H1 (cell line): ENCODE measurements at regions not wholly inside any gene's neighbourhood (a gene's known extent, or its start where the extent isn't known, plus 50 kb on each side); places are given as distances from the start of the nearest gene placed in this dataset.

Experiments
- CTCF ChIA-PET: fragments of 300-600 bp; sonication (Branson Sonifier 250); formaldehyde crosslinking; loops from one replicate; lab custom pipeline; 2021; ENCODE audit not compliant: partially characterized antibody; lab: Charles Lee
- POLR2A ChIA-PET: fragments of 300-600 bp; sonication (Branson Sonifier 250); formaldehyde crosslinking; loops from one replicate; lab custom pipeline; 2021; ENCODE audit warnings: inconsistent platforms; ENCODE audit not compliant: partially characterized antibody; lab: Charles Lee
- DNase-seq, 2 experiments: peaks; one replicate each; pipeline versions ENCODE4 v3.0.0 to v3.0.0-alpha.2; 2010 to 2022; ENCODE audit warnings: low spot score in 2 of 2, low read depth in 1 of 2, mixed read lengths in 1 of 2
- FAIRE-seq: peaks from 2 replicates; lab custom pipeline; 2011; peaks lifted over from hg19 to GRCh38; lab: Jason Lieb, UNC
- H2AFZ ChIP-seq: 2 replicates; pipeline ENCODE4 v1.8.1; 2012; ENCODE audit warnings: low read length, inconsistent platforms
- H2AK5ac ChIP-seq: 2 replicates; pipeline ENCODE4 v1.6.1; 2013; ENCODE audit warnings: low read depth, low read length
- H2BK120ac ChIP-seq: replicated peaks from 2 replicates; pipeline ENCODE3; 2013; ENCODE audit warnings: low read depth, low read length, inconsistent platforms
- H2BK12ac ChIP-seq: 2 replicates; pipeline ENCODE4 v1.6.1; 2013; ENCODE audit warnings: low read depth, low read length
- H2BK15ac ChIP-seq: 2 replicates; pipeline ENCODE4 v1.6.1; 2013; ENCODE audit warnings: low read length
- H2BK20ac ChIP-seq: 2 replicates; pipeline ENCODE4 v1.6.1; 2013; ENCODE audit warnings: low read length
- H2BK5ac ChIP-seq: 2 replicates; pipeline ENCODE4 v1.6.1; 2013; ENCODE audit warnings: low read depth, low read length
- H3K14ac ChIP-seq: 2 replicates; pipeline ENCODE4 v1.6.1; 2013; ENCODE audit warnings: inconsistent platforms; ENCODE audit not compliant: insufficient read length
- H3K18ac ChIP-seq: 2 replicates; pipeline ENCODE4 v1.6.1; 2013; ENCODE audit warnings: low read length; ENCODE audit errors: extremely low read depth
- H3K23ac ChIP-seq: 2 replicates; pipeline ENCODE4 v1.6.1; 2013; ENCODE audit warnings: inconsistent platforms; ENCODE audit not compliant: insufficient read length
- H3K23me2 ChIP-seq: 2 replicates; pipeline ENCODE4 v1.6.1; 2013; ENCODE audit warnings: low read depth, low read length
- H3K27ac ChIP-seq: 2 replicates; pipeline ENCODE4 v1.6.1; 2011; ENCODE audit warnings: low read depth, low read length, inconsistent platforms
- H3K27me3 ChIP-seq, 4 experiments: replicated peaks in 1 of 4; 1 replicate in 1 of 4; 2 replicates in 3 of 4; pipeline versions ENCODE4 v1.6.1 to v1.8.1; 2011 to 2013; ENCODE audit warnings: low read length in 3 of 4, mild to moderate bottlenecking in 3 of 4, inconsistent platforms in 2 of 4, mixed read lengths in 2 of 4, moderate library complexity in 1 of 4; ENCODE audit not compliant: control insufficient read depth in 3 of 4, insufficient read depth in 3 of 4; ENCODE audit errors: extremely low read depth in 1 of 4
- H3K36me3 ChIP-seq, 4 experiments: 2 replicates each; pipeline versions ENCODE4 v1.6.1 to v1.8.1; 2011 to 2013; ENCODE audit warnings: mild to moderate bottlenecking in 4 of 4, low read length in 3 of 4, moderate library complexity in 2 of 4, control low read depth in 1 of 4, inconsistent platforms in 1 of 4; ENCODE audit not compliant: insufficient read depth in 4 of 4, control insufficient read depth in 2 of 4
- H3K4ac ChIP-seq: replicated peaks from 2 replicates; pipeline ENCODE3; 2013; ENCODE audit warnings: low read length, low read depth, mixed read lengths, inconsistent platforms; ENCODE audit not compliant: insufficient read length
- H3K4me1 ChIP-seq, 4 experiments: replicated peaks in 1 of 4; 1 replicate in 1 of 4; 2 replicates in 3 of 4; pipeline versions ENCODE4 v1.6.1 to v1.8.1; 2011 to 2013; ENCODE audit warnings: low read length in 3 of 4, inconsistent platforms in 2 of 4, mixed read lengths in 1 of 4; ENCODE audit not compliant: insufficient read depth in 4 of 4, control insufficient read depth in 3 of 4
- H3K4me2 ChIP-seq, 2 experiments: 2 replicates each; pipeline versions ENCODE4 v1.6.1 to v1.8.1; 2011 to 2013; ENCODE audit warnings: low read depth in 2 of 2, low read length in 2 of 2, control low read depth in 1 of 2, inconsistent platforms in 1 of 2, mild to moderate bottlenecking in 1 of 2; ENCODE audit not compliant: insufficient read depth in 1 of 2
- H3K4me3 ChIP-seq, 4 experiments: fragments of 200-600, 300-600 bp in 1 of 4; sonication (generic), shearing (Covaris generic), sonication (Bioruptor Twin) in 1 of 4; 2 replicates each; pipeline versions ENCODE4 v1.5.1 to v1.8.1; 2011 to 2016; ENCODE audit warnings: low read length in 4 of 4, low read depth in 3 of 4, control low read depth in 2 of 4, inconsistent platforms in 2 of 4, mild to moderate bottlenecking in 2 of 4, mixed read lengths in 1 of 4, moderate library complexity in 1 of 4; ENCODE audit not compliant: insufficient read depth in 2 of 4; ENCODE audit errors: extremely low read depth in 1 of 4
- H3K56ac ChIP-seq: replicated peaks from 2 replicates; pipeline ENCODE3; 2013; ENCODE audit warnings: low read depth, mild to moderate bottlenecking, mixed read lengths, low read length, inconsistent platforms; ENCODE audit not compliant: insufficient read length
- H3K79me1 ChIP-seq: 2 replicates; pipeline ENCODE4 v1.6.1; 2013; ENCODE audit warnings: low read depth, low read length, control low read depth
- H3K79me2 ChIP-seq, 2 experiments: 2 replicates each; pipeline versions ENCODE4 v1.6.1 to v1.8.1; 2012 to 2013; ENCODE audit warnings: low read length in 2 of 2, mild to moderate bottlenecking in 2 of 2, inconsistent platforms in 1 of 2; ENCODE audit not compliant: insufficient read depth in 2 of 2, control insufficient read depth in 1 of 2
- H3K9ac ChIP-seq, 4 experiments: replicated peaks in 1 of 4; 1 replicate in 1 of 4; 2 replicates in 3 of 4; pipeline versions ENCODE4 v1.6.1 to v1.8.1; 2011 to 2013; ENCODE audit warnings: low read depth in 3 of 4, low read length in 3 of 4, control low read depth in 2 of 4, mild to moderate bottlenecking in 2 of 4, moderate library complexity in 2 of 4, inconsistent platforms in 1 of 4; ENCODE audit errors: extremely low read depth in 1 of 4
- H3K9me3 ChIP-seq, 2 experiments: 2 replicates each; pipeline versions ENCODE4 v1.6.1 to v1.8.1; 2012 to 2013; ENCODE audit warnings: mild to moderate bottlenecking in 2 of 2, moderate library complexity in 2 of 2, control low read depth in 1 of 2, inconsistent platforms in 1 of 2, low read depth in 1 of 2, low read length in 1 of 2, mixed read lengths in 1 of 2; ENCODE audit not compliant: insufficient read depth in 2 of 2
- H4K20me1 ChIP-seq, 2 experiments: replicated peaks in 1 of 2; 2 replicates each; pipeline versions ENCODE3 to v1.8.1; 2011 to 2013; ENCODE audit warnings: inconsistent platforms in 2 of 2, low read length in 2 of 2, mild to moderate bottlenecking in 1 of 2; ENCODE audit not compliant: insufficient read depth in 2 of 2, control insufficient read depth in 1 of 2
- H4K5ac ChIP-seq: 2 replicates; pipeline ENCODE4 v1.6.1; 2013; ENCODE audit warnings: low read length, low read depth, mixed read lengths, inconsistent platforms; ENCODE audit not compliant: insufficient read length
- H4K8ac ChIP-seq: 2 replicates; pipeline ENCODE4 v1.8.0; 2013; ENCODE audit warnings: mild to moderate bottlenecking, moderate library complexity, low read length, inconsistent platforms; ENCODE audit not compliant: insufficient read depth; ENCODE audit errors: extremely low read depth
- H4K91ac ChIP-seq: replicated peaks from 2 replicates; pipeline ENCODE3; 2013; ENCODE audit warnings: low read length, mixed read lengths, inconsistent platforms; ENCODE audit not compliant: insufficient read length
- BRCA1 ChIP-seq: IDR thresholded peaks from 2 replicates; pipeline ENCODE4 v1.6.1; 2012; ENCODE audit warnings: low read depth, low read length, improper control_type of control experiment
- HDAC2 ChIP-seq, 2 experiments: fragments of 300-600 bp in 1 of 2; sonication (generic) in 1 of 2; IDR thresholded peaks; 2 replicates each; pipeline ENCODE4 v1.6.1; 2011 to 2012; ENCODE audit warnings: low read depth in 2 of 2, low read length in 2 of 2, mild to moderate bottlenecking in 2 of 2, moderate library complexity in 2 of 2, borderline replicate concordance in 1 of 2, inconsistent platforms in 1 of 2
- JUND ChIP-seq: IDR thresholded peaks from 2 replicates; pipeline ENCODE4 v1.6.1; 2011; ENCODE audit warnings: mild to moderate bottlenecking, improper control_type of control experiment, low read length
- KDM5A ChIP-seq: fragments of 200-600 bp; IDR thresholded peaks from 2 replicates; pipeline ENCODE4 v1.7.1; 2012; ENCODE audit warnings: mild to moderate bottlenecking, low read length, inconsistent platforms, mixed read lengths
- NANOG ChIP-seq: IDR thresholded peaks from 2 replicates; pipeline ENCODE4 v1.6.1; 2011; ENCODE audit warnings: low read length, low read depth, mild to moderate bottlenecking, inconsistent platforms; ENCODE audit not compliant: insufficient read depth, poor library complexity, severe bottlenecking
- NRF1 ChIP-seq: IDR thresholded peaks from 2 replicates; pipeline ENCODE4 v1.6.1; 2011; ENCODE audit warnings: mild to moderate bottlenecking, low read depth, low read length, improper control_type of control experiment
- POU5F1 ChIP-seq: IDR thresholded peaks from 2 replicates; pipeline ENCODE4 v1.6.1; 2011; ENCODE audit warnings: low read depth, mild to moderate bottlenecking, low read length, moderate library complexity
- RNF2 ChIP-seq: fragments of 200-900, 300-1000 bp; sonication (generic); IDR thresholded peaks from 2 replicates; pipeline ENCODE4 v1.7.1; 2016; ENCODE audit warnings: borderline replicate concordance, low read depth, mild to moderate bottlenecking, antibody characterized with exemption, low read length; ENCODE audit not compliant: poor library complexity, severe bottlenecking; ENCODE audit errors: missing control alignments
- SIN3A ChIP-seq, 2 experiments: IDR thresholded peaks in 1 of 2; conservative IDR thresholded peaks in 1 of 2; 2 replicates each; pipeline ENCODE4 v1.6.1; 2011 to 2012; ENCODE audit warnings: low read length in 2 of 2, improper control_type of control experiment in 1 of 2, low read depth in 1 of 2, mild to moderate bottlenecking in 1 of 2
- SIRT6 ChIP-seq: IDR thresholded peaks from one replicate; pipeline ENCODE4 v1.7.1; 2012; ENCODE audit warnings: low read length, inconsistent platforms
- SRF ChIP-seq: IDR thresholded peaks from 2 replicates; pipeline ENCODE4 v1.6.1; 2011; ENCODE audit warnings: mild to moderate bottlenecking, low read depth, low read length, moderate library complexity
- SUZ12 ChIP-seq: fragments of 200-600 bp; sonication (generic); IDR thresholded peaks from 2 replicates; pipeline ENCODE4 v1.6.1; 2012; ENCODE audit warnings: mild to moderate bottlenecking, inconsistent platforms, low read length, moderate library complexity, mixed read lengths
- TBP ChIP-seq: IDR thresholded peaks from 2 replicates; pipeline ENCODE4 v1.6.1; 2011; ENCODE audit warnings: low read depth, low read length, improper control_type of control experiment
- YY1 ChIP-seq: IDR thresholded peaks from 2 replicates; pipeline ENCODE4 v1.6.1; 2011; ENCODE audit warnings: low read depth, mild to moderate bottlenecking, low read length
- ZNF274 ChIP-seq: IDR thresholded peaks from 2 replicates; pipeline ENCODE4 v1.7.0; 2012; ENCODE audit warnings: low read length, borderline replicate concordance; ENCODE audit errors: extremely low read depth

DNA sequence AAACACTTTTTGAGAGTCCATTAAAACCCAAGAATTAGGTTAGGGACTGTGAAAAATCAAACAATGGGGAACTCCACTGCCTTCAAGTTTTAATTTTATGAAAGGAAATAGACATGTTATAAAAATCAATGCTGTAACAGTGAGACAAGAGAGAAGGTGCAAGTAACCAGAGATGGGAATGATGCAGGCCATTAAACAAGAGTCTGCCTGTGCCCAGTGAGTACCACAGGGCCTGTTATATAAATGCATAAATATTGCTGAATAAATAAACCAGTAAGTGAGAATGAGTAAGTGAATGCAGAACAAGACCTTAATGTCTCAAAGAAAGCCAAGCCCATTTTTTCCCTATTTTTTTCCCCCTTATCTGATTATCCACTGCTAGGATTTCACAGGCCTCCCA, 53.3 kb upstream of the BMP2K start:
- Histone ChIP-seq H2BK15ac (no peak overlapping the region), H3K4ac (no peak overlapping the region), H2BK20ac (no peak overlapping the region), H3K14ac (no peak overlapping the region), H4K20me1 (no peaks in the 10 kb centered on the region), H3K9ac (no peak overlapping the region), H2BK120ac (no peak overlapping the region), H3K27me3 (no peaks in the 10 kb centered on the region; a peak in 1 of 7 replicates), H3K27ac (no peak overlapping the region), H3K23me2 (no peaks in the 10 kb centered on the region), H2AK5ac (no peak overlapping the region), H3K4me2 (no peak overlapping the region), H2BK12ac (no peak overlapping the region), H3K18ac (no peak overlapping the region), H3K79me2 (no peaks in the 10 kb centered on the region), H3K79me1 (no peaks in the 10 kb centered on the region), H4K8ac (no peak overlapping the region), H3K9me3 (no peaks in the 10 kb centered on the region), H4K5ac (no peak overlapping the region), H3K56ac (no peak overlapping the region), H2AFZ (no peak overlapping the region), H3K4me1 (peaks cover 4 to 10% (median 5%) of the 10 kb centered on the region in 4 experiments; a peak in 5 of 7 replicates), H3K36me3 (no peaks in the 10 kb centered on the region), H3K4me3 (no peak overlapping the region), H2BK5ac (no peak overlapping the region), H4K91ac (no peak overlapping the region), H3K23ac (no peak overlapping the region)
- FAIRE-seq: no peak
- ChIA-PET POLR2A (interaction anchor here (1.5 kb wide), 1 partner anchor 171 kb away, joined by 3 read pairs; the partner anchor contains the start of gene ANXA3), CTCF (interaction anchor here (1.5 to 1.9 kb wide), 2 partner anchors 18 to 54 kb away, joined by 4 to 6 read pairs; no protein-coding TSS in a partner anchor)
- no peak for DNase-seq
- no peak for TF ChIP-seq TBP
- no peak for TF ChIP-seq RNF2
- no peak for TF ChIP-seq SIRT6
- no peak for TF ChIP-seq JUND
- no peak for TF ChIP-seq BRCA1
- no peak for TF ChIP-seq SUZ12
- TF ChIP-seq YY1: no peak
- TF ChIP-seq HDAC2 (IDR thresholded peaks at IDR 0.05; ENCODE audit: borderline replicate concordance in 1 of 2, low read depth in 2 of 2, low read length in 2 of 2): no peak
- no peak for TF ChIP-seq POU5F1
- no peak for TF ChIP-seq KDM5A
- no peak for TF ChIP-seq SIN3A (conservative IDR thresholded peaks at IDR 0.05 in 1 of 2, IDR thresholded peaks at IDR 0.05 in 1 of 2; ENCODE audit: low read depth in 1 of 2, low read length in 2 of 2)
- no peak for TF ChIP-seq SRF
- no peak for TF ChIP-seq NRF1
- TF ChIP-seq ZNF274: no peak
- TF ChIP-seq NANOG: no peak
